Uterus (tissue), 3 donors: ENCODE measurements at regions not wholly inside any gene's neighbourhood (a gene's known extent, or its start where the extent isn't known, plus 50 kb on each side); places are given as distances from the start of the nearest gene placed in this dataset.
A peak's percentile ranks its signal among the peaks of the same experiment; 100 is the strongest.

Experiments used
- DNase-seq, 2 donors: peaks; one replicate each; pipeline ENCODE4 v3.0.0-alpha.2; 2019 to 2020
- H3K27ac ChIP-seq, 2 donors: fragments of 200-600 bp; sonication (generic); 1 replicate in 1 of 2; 2 replicates in 1 of 2; pipeline ENCODE4 v1.5.1; 2016 to 2018
- H3K27me3 ChIP-seq, 2 donors: fragments of 200-600 bp; sonication (generic); one replicate each; pipeline ENCODE4 v1.5.1; 2018 to 2019; ENCODE audit warnings: control low read depth in 1 of 2
- H3K36me3 ChIP-seq, 2 donors: fragments of 200-600 bp; sonication (generic); one replicate each; pipeline ENCODE4 v1.5.1; 2019; ENCODE audit warnings: control low read depth in 1 of 2
- H3K4me1 ChIP-seq, 2 donors: fragments of 200-600 bp; sonication (generic); one replicate each; pipeline ENCODE4 v1.5.1; 2018 to 2019; ENCODE audit warnings: control low read depth in 1 of 2
- H3K4me3 ChIP-seq, 2 donors: fragments of 200-600 bp; sonication (generic); 1 replicate in 1 of 2; 2 replicates in 1 of 2; pipeline ENCODE4 v1.5.1; 2018 to 2019; ENCODE audit warnings: mild to moderate bottlenecking in 1 of 2
- H3K9me3 ChIP-seq, 2 donors: fragments of 200-600 bp; sonication (generic); one replicate each; pipeline ENCODE4 v1.5.1; 2019; ENCODE audit warnings: control low read depth in 1 of 2
- CTCF ChIP-seq, 4 experiments: fragments of 200-600 bp in 2 of 4; fragments of 450-650 bp in 2 of 4; sonication (generic) in 2 of 4; IDR thresholded peaks; one replicate each; pipeline ENCODE4 v1.5.1; 2016 to 2019; ENCODE audit warnings: antibody characterized with exemption in 4 of 4, mild to moderate bottlenecking in 2 of 4, moderate library complexity in 1 of 4
- POLR2A ChIP-seq, 2 donors: fragments of 450-650 bp; IDR thresholded peaks; one replicate each; pipeline ENCODE4 v1.6.1; 2016; ENCODE audit warnings: antibody characterized with exemption in 2 of 2, mild to moderate bottlenecking in 1 of 2, moderate library complexity in 1 of 2
- intact Hi-C: fragments of 100-400 bp; cut with DNase I; formaldehyde crosslinking; loops from one replicate; pipeline ENCODE4 v1.15.1; 2023; ENCODE audit warnings: low total_unique reads
- donor health status: DM: yes; HTN: yes; CAD: no.

DNA sequence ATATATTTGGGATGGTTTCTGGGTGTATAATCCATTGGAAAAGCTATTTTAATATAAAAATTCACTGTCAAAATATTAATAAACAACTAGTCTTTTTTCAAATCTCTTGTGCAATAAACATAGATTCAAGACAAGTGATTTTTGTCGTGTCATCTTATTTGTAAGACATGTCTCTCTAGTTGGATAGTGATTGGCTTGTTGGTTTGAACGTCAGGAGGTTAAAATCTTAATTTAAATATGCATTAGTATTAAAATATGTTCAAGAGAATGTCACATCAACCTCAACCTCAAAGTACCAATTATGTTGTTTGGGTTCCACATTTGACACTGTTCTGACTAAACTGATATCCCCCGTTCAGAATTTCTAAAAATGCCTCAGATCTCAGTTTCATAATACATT is 287.6 kb downstream of the CASP12 start:
- intact Hi-C loops: no loop called here
- Histone ChIP-seq H3K27ac (no peak overlapping the region), H3K9me3 (peaks cover 0 to 4% of the 10 kb centered on the region in 2 donors), H3K36me3 (no peaks in the 10 kb centered on the region), H3K4me1 (no peaks in the 10 kb centered on the region), H3K4me3 (no peak overlapping the region), H3K27me3 (no peaks in the 10 kb centered on the region)
- no peak for TF ChIP-seq CTCF (IDR thresholded peaks at IDR 0.05)
- no peak for DNase-seq

GRCh38 chr11:104609311-104610085 is 288.8 kb downstream of the CASP12 start:
- TF ChIP-seq POLR2A (IDR thresholded peaks at IDR 0.05) (no peak), CTCF (IDR thresholded peaks at IDR 0.05) (peak; percentile 28 to 44 (median 34))
- no peaks in the 10 kb centered on the region for H3K4me1 ChIP-seq
- DNase-seq: no peak
- peak overlapping the region in 1 of 2 donors; percentile 17 for H3K27ac ChIP-seq
- H3K9me3 ChIP-seq: peaks cover 0 to 4% of the 10 kb centered on the region in 2 donors
- H3K4me3 ChIP-seq: no peak overlapping the region
- H3K27me3 ChIP-seq: no peaks in the 10 kb centered on the region
- intact Hi-C loops: no loop called here
- no peaks in the 10 kb centered on the region for H3K36me3 ChIP-seq

GRCh38 chr11:104602643-104603042 is 295.6 kb downstream of the CASP12 start:
- Histone ChIP-seq H3K9me3 (no peaks in the 10 kb centered on the region), H3K27ac (no peak overlapping the region), H3K27me3 (no peaks in the 10 kb centered on the region), H3K4me1 (no peaks in the 10 kb centered on the region), H3K4me3 (no peak overlapping the region), H3K36me3 (no peaks in the 10 kb centered on the region)
- intact Hi-C loops: no loop called here
- DNase-seq: no peak
- no peak for TF ChIP-seq CTCF (IDR thresholded peaks at IDR 0.05)

GRCh38 chr11:104594228-104594958 is 303.9 kb downstream of the CASP12 start:
- H3K27ac ChIP-seq: no peak overlapping the region
- no peak overlapping the region for H3K4me3 ChIP-seq
- H3K4me1 ChIP-seq: no peaks in the 10 kb centered on the region
- intact Hi-C loops: no loop called here
- no peak for TF ChIP-seq POLR2A (IDR thresholded peaks at IDR 0.05)
- no peak for TF ChIP-seq CTCF (IDR thresholded peaks at IDR 0.05)
- DNase-seq: no peak
- H3K36me3 ChIP-seq: no peaks in the 10 kb centered on the region
- H3K9me3 ChIP-seq: no peaks in the 10 kb centered on the region
- H3K27me3 ChIP-seq: no peaks in the 10 kb centered on the region

DNA sequence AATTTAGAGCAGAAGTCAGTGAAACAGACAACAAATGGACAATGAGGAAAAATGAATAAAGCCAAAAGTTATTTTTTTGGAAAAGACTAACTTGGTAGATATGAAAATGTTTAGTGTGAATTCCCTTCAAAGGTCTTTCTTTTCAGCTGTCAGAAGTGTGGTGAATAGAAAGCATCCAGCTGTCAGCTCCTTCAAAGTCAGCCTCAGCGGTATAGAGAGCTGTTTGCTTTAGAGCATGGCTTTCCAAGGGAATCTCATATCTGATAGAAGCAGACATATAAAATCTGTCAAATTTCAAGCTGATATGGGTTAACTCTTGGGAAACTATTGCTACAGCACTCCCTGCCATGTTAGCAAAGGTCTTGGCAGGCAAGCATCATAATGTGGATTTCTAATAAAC is 309.3 kb downstream of the CASP12 start:
- Histone ChIP-seq H3K4me3 (no peak overlapping the region), H3K4me1 (no peaks in the 10 kb centered on the region), H3K36me3 (no peaks in the 10 kb centered on the region), H3K27me3 (no peaks in the 10 kb centered on the region), H3K27ac (no peak overlapping the region), H3K9me3 (no peaks in the 10 kb centered on the region)
- DNase-seq: no peak
- TF ChIP-seq POLR2A (IDR thresholded peaks at IDR 0.05): no peak
- no peak for TF ChIP-seq CTCF (IDR thresholded peaks at IDR 0.05)
- intact Hi-C loops: no loop called here
